Urinary bladder (tissue), 3 donors: ENCODE measurements at regions not wholly inside any gene's neighbourhood (a gene's known extent, or its start where the extent isn't known, plus 50 kb on each side); places are given as distances from the start of the nearest gene placed in this dataset.

Source experiments
- DNase-seq: peaks from one replicate; pipeline ENCODE4 v3.0.0-alpha.2; 2015; ENCODE audit errors: extremely low spot score
- H3K27ac ChIP-seq: one replicate; pipeline ENCODE4 v1.5.1; 2013; ENCODE audit warnings: low read depth, mild to moderate bottlenecking, moderate library complexity
- H3K36me3 ChIP-seq: one replicate; pipeline ENCODE4 v1.6.1; 2013; ENCODE audit warnings: mild to moderate bottlenecking, moderate library complexity; ENCODE audit not compliant: insufficient read depth
- H3K4me1 ChIP-seq: one replicate; pipeline ENCODE4 v1.6.1; 2013; ENCODE audit warnings: mild to moderate bottlenecking, moderate library complexity; ENCODE audit not compliant: insufficient read depth
- H3K4me3 ChIP-seq: one replicate; pipeline ENCODE4 v1.5.1; 2013; ENCODE audit warnings: low read depth, low read length
- WGBS: extraction: QIAGEN DNeasy Blood & Tissue Kit; methylation state at CpG from one replicate; pipeline ENCODE4 v1.1.7; 2013; 5-methylcytosine and 5-hydroxymethylcytosine counted together
- donor health status: healthy with polysubstance abuse.
- donor health status: healthy.

GRCh38 chr3:152927131-152927530 lies 92.2 kb downstream of the P2RY1 start:
- Histone ChIP-seq H3K27ac (no peak overlapping the region), H3K4me3 (no peak overlapping the region), H3K4me1 (no peaks in the 10 kb centered on the region), H3K36me3 (no peaks in the 10 kb centered on the region)
- 52% methylated on average over 3 of the region's 3 CpGs for WGBS
- no peak for DNase-seq

GRCh38 chr3:152930516-152930915 lies 95.6 kb downstream of the P2RY1 start:
- 85% methylated on average over 2 of the region's 2 CpGs for WGBS

GRCh38 chr3:152937234-152937633 lies 102.3 kb downstream of the P2RY1 start:
- no peak for DNase-seq
- Histone ChIP-seq H3K4me3 (no peak overlapping the region), H3K36me3 (no peaks in the 10 kb centered on the region), H3K4me1 (peaks cover 2% of the 10 kb centered on the region), H3K27ac (no peak overlapping the region)
- WGBS: 67% methylated on average over 2 of the region's 2 CpGs

More at GRCh38 chr3:152930516-152930915, 95.6 kb downstream of the P2RY1 start:
- Histone ChIP-seq H3K4me3 (no peak overlapping the region), H3K4me1 (peaks cover 2% of the 10 kb centered on the region), H3K27ac (no peak overlapping the region), H3K36me3 (no peaks in the 10 kb centered on the region)
- DNase-seq: no peak

- WGBS: 93% methylated on average over 1 of the region's 1 CpG
Observed at GRCh38 chr3:152938974-152939636, 104.2 kb downstream of the P2RY1 start.

GRCh38 chr3:152941859-152942258 lies 106.9 kb downstream of the P2RY1 start:
- H3K27ac ChIP-seq: no peak overlapping the region
- 78% methylated on average over 3 of the region's 3 CpGs for WGBS
- H3K4me1 ChIP-seq: no peaks in the 10 kb centered on the region
- H3K36me3 ChIP-seq: no peaks in the 10 kb centered on the region
- DNase-seq: no peak
- H3K4me3 ChIP-seq: no peak overlapping the region

More at GRCh38 chr3:152938974-152939636, 104.2 kb downstream of the P2RY1 start:
- no peak overlapping the region for H3K4me3 ChIP-seq
- H3K36me3 ChIP-seq: no peaks in the 10 kb centered on the region
- no peaks in the 10 kb centered on the region for H3K4me1 ChIP-seq
- DNase-seq: no peak
- no peak overlapping the region for H3K27ac ChIP-seq

GRCh38 chr3:152942366-152942765 lies 107.4 kb downstream of the P2RY1 start:
- Histone ChIP-seq H3K4me1 (no peaks in the 10 kb centered on the region), H3K27ac (no peak overlapping the region), H3K4me3 (no peak overlapping the region), H3K36me3 (no peaks in the 10 kb centered on the region)
- WGBS: 78% methylated on average over 3 of the region's 3 CpGs
- DNase-seq: no peak

- WGBS: 49% methylated on average over 3 of the region's 3 CpGs
- Histone ChIP-seq H3K4me3 (no peak overlapping the region), H3K4me1 (no peaks in the 10 kb centered on the region), H3K36me3 (no peaks in the 10 kb centered on the region), H3K27ac (no peak overlapping the region)
- no peak for DNase-seq
Observed at GRCh38 chr3:152943645-152944044, 108.7 kb downstream of the P2RY1 start.

GRCh38 chr3:152944671-152945070 lies 109.7 kb downstream of the P2RY1 start:
- DNase-seq: no peak
- no peaks in the 10 kb centered on the region for H3K36me3 ChIP-seq
- no peak overlapping the region for H3K27ac ChIP-seq
- WGBS: 90% methylated on average over 1 of the region's 1 CpG
- no peaks in the 10 kb centered on the region for H3K4me1 ChIP-seq
- no peak overlapping the region for H3K4me3 ChIP-seq

GRCh38 chr3:152945556-152945955 lies 110.6 kb downstream of the P2RY1 start:
- no peaks in the 10 kb centered on the region for H3K36me3 ChIP-seq
- DNase-seq: no peak
- WGBS: 92% methylated on average over 2 of the region's 2 CpGs
- H3K27ac ChIP-seq: no peak overlapping the region
- H3K4me1 ChIP-seq: no peaks in the 10 kb centered on the region
- H3K4me3 ChIP-seq: no peak overlapping the region

GRCh38 chr3:152957491-152957890 lies 122.6 kb downstream of the P2RY1 start:
- DNase-seq: no peak
- Histone ChIP-seq H3K4me3 (no peak overlapping the region), H3K27ac (no peak overlapping the region), H3K4me1 (no peaks in the 10 kb centered on the region), H3K36me3 (no peaks in the 10 kb centered on the region)
- 90% methylated on average over 2 of the region's 2 CpGs for WGBS

- no peak for DNase-seq
- WGBS: 79% methylated on average over 3 of the region's 3 CpGs
- Histone ChIP-seq H3K4me1 (no peaks in the 10 kb centered on the region), H3K36me3 (no peaks in the 10 kb centered on the region), H3K4me3 (no peak overlapping the region), H3K27ac (no peak overlapping the region)
Observed at GRCh38 chr3:152959307-152959706, 124.4 kb downstream of the P2RY1 start.

GRCh38 chr3:152960684-152961083 lies 125.8 kb downstream of the P2RY1 start:
- WGBS: 69% methylated on average over 3 of the region's 3 CpGs
- H3K27ac ChIP-seq: no peak overlapping the region
- H3K4me3 ChIP-seq: no peak overlapping the region

GRCh38 chr3:152961323-152961722 lies 126.4 kb downstream of the P2RY1 start:
- 16% methylated on average over 2 of the region's 2 CpGs for WGBS
- no peak for DNase-seq
- Histone ChIP-seq H3K36me3 (no peaks in the 10 kb centered on the region), H3K27ac (no peak overlapping the region), H3K4me1 (no peaks in the 10 kb centered on the region), H3K4me3 (no peak overlapping the region)

More at GRCh38 chr3:152960684-152961083, 125.8 kb downstream of the P2RY1 start:
- DNase-seq: no peak
- Histone ChIP-seq H3K36me3 (no peaks in the 10 kb centered on the region), H3K4me1 (no peaks in the 10 kb centered on the region)

- no peak for DNase-seq
- no peaks in the 10 kb centered on the region for H3K4me1 ChIP-seq
- WGBS: 83% methylated on average over 1 of the region's 1 CpG
- H3K4me3 ChIP-seq: no peak overlapping the region
- H3K27ac ChIP-seq: no peak overlapping the region
- H3K36me3 ChIP-seq: no peaks in the 10 kb centered on the region
Observed at GRCh38 chr3:152964911-152965609, 130.1 kb downstream of the P2RY1 start.
